ENCODE measurements at regions not wholly inside any gene's neighbourhood (a gene's known extent, or its start where the extent isn't known, plus 50 kb on each side); places are given as distances from the start of the nearest gene placed in this dataset.
"Not testable (repeated sequence)": the region's sequence is repeated elsewhere in the genome, so short reads cannot be mapped to it uniquely, and the experiment has no call there.

- DNase-seq (ENCODE audit: low read depth in 2 of 2), result no peak
Measured at GRCh38 chr5:152527358-152528052, 122.4 kb upstream of the NMUR2 start.

GRCh38 chr5:152529440-152529839 is 124.4 kb upstream of the NMUR2 start:
- no peak for DNase-seq (ENCODE audit: low read depth in 2 of 2)

DNA sequence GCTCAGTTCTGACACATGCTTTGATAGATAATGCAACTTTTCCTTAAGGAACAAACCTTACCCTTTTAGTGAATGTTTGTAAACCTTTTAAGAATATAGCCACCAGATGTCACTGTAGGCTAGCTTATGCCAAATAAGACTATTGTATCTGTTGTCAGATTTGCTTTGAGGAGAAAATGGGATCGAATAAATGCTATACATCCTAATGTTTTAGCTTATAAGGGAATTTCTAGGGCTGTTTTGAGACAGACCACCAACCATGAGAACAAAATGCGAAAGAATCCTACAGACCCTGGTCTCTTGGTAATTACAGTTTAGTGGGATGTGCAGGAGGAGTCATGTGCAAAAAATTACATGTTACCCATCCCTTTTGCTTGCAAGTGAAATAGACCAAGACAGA is 127.6 kb upstream of the NMUR2 start:
- DNase-seq (ENCODE audit: low read depth in 2 of 2), result no peak

DNA sequence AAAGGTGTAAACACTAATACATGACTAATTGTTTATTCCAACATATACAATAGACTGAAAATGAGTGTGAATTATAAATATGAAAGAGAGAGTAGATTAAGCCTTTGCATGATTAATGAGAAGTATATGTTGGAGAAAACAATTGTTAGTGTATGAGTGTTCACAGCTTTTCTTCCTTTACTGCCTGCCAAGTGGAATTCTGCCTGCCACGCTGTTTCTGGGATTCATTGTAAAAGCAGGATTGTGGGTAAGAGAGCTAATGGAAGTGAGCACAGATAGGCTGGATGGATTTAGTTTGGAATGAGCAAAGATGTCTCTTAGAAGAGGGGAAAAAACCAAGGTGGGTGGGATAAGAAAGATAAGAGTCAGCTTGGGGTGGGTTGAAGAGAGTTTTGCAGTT is 129.6 kb upstream of the NMUR2 start:
- DNase-seq (ENCODE audit: low read depth in 2 of 2), result no peak

DNA sequence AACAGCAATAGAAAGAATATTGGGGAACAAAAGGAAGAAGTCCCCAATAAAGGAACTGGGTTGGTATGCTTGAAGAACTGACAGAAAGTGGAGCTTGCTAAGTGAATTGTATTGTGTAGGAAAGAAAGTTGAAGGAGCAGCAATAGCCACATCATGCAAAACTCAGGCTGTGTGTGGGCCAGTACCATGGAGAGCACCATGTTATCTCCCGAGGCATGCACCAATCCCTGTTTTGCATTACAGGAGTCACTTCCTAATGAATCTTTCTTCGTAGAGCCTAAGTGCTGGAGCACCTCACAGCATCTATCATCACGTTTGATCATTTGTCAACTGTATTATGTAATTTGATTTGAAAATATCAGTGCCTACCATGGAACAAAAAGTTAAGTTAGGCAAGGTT is 137.7 kb upstream of the NMUR2 start:
- no peak for DNase-seq (ENCODE audit: low read depth in 2 of 2)

DNA sequence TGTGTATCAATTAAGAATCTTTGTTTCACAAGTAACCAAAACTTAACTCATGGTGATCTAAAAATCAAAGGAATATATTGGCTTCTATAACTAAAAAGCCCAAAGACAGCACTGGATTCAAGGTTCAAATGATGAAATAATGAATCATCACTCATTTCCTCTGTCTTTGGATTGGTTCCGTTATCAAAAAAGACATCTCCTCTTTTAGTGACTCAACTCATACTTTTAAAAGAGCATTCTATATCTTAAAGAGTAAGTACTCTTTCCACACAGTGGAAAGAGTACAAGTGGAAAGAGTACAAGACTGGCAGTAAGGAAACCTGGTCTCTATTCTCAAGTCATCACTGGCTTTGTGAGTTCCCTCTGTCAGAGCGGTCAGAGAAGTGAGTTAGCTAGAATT is 141.4 kb upstream of the NMUR2 start:
- DNase-seq (ENCODE audit: low read depth in 2 of 2), result no peak

DNA sequence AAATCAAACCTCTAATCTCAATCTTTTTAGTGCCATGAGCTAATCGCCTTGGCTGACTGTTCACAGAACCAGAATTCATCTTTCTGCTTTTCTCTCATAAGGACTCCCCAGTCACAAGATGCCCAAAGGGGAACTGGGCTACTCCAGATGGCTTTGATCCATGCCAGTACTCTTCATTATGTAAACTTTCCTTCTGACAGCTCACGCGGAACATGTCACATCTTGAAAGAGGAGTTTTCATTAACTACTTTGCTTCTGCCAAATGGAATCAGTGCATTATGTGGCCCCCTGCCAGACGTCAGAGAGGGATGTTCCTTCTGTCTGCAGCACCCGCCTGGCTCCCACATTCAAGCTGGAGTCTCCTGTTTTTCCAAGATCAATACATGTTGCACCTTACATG is 142.1 kb upstream of the NMUR2 start:
- no peak for DNase-seq (ENCODE audit: low read depth in 2 of 2)

DNA sequence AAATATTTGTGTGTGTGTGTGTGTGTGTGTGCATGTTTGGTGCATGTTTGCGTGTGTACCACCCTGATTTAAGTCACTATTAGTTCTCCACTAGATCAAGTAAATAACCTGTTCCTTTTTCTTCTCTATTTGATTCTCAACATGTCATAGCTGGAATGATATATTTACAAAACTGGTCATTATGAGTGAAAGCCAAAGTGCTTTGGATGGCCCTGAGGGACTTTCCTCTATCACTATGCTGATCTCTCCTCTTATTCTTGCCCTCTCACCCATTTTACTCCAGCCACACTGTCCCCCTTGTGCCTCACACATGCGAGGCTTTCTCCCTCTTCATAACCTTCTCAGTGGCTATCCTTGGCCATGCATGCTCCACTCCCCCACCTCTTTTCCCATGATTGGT is 144.6 kb upstream of the NMUR2 start:
- DNase-seq (ENCODE audit: low read depth in 2 of 2), result no peak

DNA sequence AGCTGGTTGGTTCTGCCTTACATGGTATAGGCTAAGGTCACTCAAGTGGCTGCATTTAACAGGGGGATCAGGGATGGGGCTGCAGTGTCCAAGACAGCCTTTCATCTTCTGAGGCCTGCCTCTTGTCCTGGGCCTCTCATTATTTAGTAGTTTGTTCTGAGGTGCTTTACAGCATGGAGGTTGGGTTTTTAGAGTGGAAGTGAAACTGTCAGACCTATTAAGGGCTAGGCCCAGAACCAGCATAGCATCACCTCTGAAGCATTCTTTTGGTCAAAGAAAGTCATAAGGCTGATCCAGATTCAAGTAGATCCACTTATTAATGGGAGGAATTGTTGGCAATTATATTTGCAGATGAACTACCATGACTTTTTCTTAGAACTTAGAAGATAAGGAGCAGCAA is 146.0 kb upstream of the NMUR2 start:
- no peak for DNase-seq (ENCODE audit: low read depth in 2 of 2)

DNA sequence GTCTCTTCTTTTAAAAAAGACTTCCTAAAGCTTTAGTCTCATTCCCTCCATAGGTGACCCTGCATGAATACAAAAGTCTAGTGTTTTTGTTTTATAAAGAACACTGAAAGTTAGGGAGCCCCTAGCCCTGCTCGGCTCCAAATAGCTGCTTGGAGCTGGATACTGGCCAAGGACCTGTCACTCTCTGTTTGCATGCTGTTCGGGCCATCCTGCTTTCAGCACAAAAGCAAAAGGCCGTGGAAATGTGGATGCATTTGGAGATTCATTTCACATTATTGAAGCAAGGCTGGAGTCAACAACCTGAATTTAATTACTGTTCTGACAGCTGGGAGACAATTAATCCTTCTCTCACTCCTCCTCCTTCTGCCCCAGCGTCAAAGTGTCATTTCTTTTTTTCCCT is 151.7 kb upstream of the NMUR2 start:
- no peak for DNase-seq (ENCODE audit: low read depth in 2 of 2)

DNA sequence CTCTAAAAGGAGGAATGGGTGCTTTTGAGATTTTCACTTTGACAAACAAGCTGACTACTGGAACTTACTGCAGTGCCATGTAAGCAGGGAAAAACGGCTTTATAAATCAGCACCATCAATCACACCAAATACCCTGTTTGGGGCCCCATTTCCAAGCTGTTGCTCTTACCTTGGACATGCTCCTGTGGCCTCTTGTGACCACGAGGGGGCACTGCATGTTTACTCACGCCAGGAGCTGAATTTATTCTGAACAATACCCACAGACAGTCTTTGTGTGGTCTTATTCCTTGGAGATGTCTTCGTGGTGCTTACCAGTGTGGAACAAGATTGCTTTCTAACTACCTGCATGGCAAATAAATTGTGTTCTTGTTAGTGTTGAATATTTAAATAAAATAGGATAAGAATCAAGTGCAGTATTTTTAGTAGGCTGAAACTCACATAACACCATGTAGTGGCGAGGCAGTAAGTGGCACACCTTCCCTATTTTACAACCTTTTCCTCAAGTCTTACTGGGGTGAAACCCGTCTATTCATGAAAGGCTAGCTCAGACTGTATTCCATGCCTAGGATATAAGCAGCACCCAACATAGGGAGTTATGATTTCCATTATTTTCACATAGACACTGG is 155.5 kb upstream of the NMUR2 start:
- peak in 1 of 2 experiments; percentile 11 for DNase-seq (ENCODE audit: low read depth in 2 of 2)

- DNase-seq (ENCODE audit: low read depth in 2 of 2), result no peak
Measured at GRCh38 chr5:152568016-152568415, 162.9 kb upstream of the NMUR2 start.

DNA sequence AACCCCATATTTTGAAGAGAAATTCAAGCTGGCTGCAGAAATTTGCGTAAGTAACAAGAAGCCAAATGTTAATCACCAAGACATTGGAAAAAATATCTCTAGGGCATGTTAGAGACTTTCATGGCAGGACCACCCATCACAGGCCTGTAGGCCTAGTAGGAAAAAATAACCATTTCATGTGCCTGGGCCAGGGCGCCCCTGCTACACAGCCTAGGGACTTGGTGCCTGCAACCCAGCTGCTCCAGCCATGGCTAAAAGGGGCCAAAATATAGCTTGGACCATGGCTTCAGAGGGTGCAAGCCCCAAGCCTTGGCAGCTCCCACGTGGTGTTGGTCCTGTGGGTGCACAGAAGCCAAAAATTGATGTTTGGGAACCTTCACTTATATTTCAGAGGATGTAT is 167.7 kb upstream of the NMUR2 start:
- no peak for DNase-seq (ENCODE audit: low read depth in 2 of 2)

DNA sequence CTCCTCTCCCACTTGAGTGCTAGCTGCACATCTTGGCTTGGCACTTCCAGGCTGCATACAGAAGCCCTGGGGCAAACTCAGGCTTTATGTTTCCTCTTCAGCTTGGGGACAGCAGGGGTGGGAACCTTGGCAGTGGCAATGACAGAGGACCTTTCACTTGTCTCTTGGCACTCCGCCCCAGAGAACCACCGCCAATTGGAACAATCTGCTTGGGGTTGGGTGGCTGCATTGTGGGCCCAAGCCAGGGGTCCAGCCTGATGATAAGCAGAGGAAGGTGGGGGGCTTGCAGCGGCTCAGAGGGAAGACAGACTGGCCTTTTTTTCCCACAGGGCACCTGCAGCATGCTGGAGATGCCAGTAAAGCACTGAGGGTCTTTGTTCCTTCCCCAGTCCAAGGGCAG is 179.0 kb upstream of the NMUR2 start:
- DNase-seq (ENCODE audit: low read depth in 2 of 2), result no peak

GRCh38 chr5:152592416-152592815 is 187.3 kb upstream of the NMUR2 start:
- no peak for DNase-seq (ENCODE audit: low read depth in 2 of 2)

GRCh38 chr5:152593388-152593787 is 188.3 kb upstream of the NMUR2 start:
- no peak for DNase-seq (ENCODE audit: low read depth in 2 of 2)

- DNase-seq (ENCODE audit: low read depth in 2 of 2), result no peak
Measured at GRCh38 chr5:152595405-152595804, 190.3 kb upstream of the NMUR2 start.

DNA sequence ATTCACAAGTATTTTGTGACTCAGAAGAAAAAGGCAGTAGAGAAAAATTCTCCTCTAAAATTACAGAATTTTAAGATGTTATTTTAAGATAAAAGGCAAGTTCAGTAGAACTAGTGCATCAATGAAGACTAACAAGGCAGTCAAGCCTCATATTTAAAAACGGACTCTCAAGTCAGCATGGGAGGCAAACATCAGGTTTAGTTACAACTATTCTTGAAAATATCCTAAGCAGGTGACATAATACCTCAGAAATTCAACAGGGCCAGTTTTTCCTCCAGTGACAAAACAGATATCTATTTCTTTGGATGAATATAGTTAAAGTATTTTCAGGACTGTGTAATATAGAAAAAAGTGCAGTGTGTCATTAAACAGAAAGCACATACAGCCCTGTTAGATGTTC is 194.0 kb upstream of the NMUR2 start:
- DNase-seq (ENCODE audit: low read depth in 2 of 2), result no peak

- no peak for DNase-seq (ENCODE audit: low read depth in 2 of 2)
Measured at GRCh38 chr5:152601806-152602732, 197.0 kb upstream of the NMUR2 start.

GRCh38 chr5:152606050-152606449 is 201.0 kb upstream of the NMUR2 start:
- not testable (repeated sequence) for DNase-seq (ENCODE audit: low read depth in 2 of 2)

DNA sequence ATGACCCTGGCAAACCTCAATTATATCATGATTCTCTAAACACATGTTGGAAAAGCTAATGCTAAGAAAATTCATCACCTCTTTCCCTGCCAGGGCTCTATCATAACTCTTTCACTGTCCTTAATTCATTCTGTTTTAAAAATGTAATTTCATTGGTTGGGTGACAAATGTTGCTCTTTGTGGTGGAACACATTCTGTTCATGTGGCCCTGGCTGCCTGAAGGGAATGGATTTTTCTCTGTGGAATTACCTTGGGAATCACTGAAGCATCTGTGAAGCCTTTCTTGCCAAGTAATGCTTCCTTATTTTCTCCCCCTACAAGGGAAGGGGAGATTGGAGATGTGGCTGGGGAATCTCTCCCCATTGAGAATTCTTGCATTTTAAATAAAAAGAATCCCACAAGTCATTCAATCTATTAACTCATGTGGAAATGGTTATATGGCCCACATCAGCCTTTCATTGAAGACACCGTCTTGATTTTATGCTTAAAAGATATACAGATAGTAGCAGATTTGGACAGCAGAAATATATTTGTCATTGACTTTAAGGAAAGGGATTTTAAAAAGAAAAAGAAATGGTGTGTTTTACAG is 201.8 kb upstream of the NMUR2 start:
- DNase-seq (ENCODE audit: low read depth in 2 of 2), result no peak

GRCh38 chr5:152607401-152608160 is 202.5 kb upstream of the NMUR2 start:
- DNase-seq (ENCODE audit: low read depth in 2 of 2), result no peak

Measured in stimulated activated CD4-positive, alpha-beta T cell treated with anti-CD3 and anti-CD28 coated beads, Interleukin-12 subunit alpha, Interleukin-12 subunit beta, amount 100 ng/mL, for 24 hours (primary cell).